ENCODE measurements at regions not wholly inside any gene's neighbourhood (a gene's known extent, or its start where the extent isn't known, plus 50 kb on each side); places are given as distances from the start of the nearest gene placed in this dataset.

- no peak for DNase-seq
Observed at GRCh38 chr5:3312299-3312698, 283.3 kb upstream of the IRX1 start.

- DNase-seq: no peak
Observed at GRCh38 chr5:3311433-3311832, 284.2 kb upstream of the IRX1 start.

- DNase-seq: no peak
Observed at GRCh38 chr5:3310541-3311261, 284.9 kb upstream of the IRX1 start.

GRCh38 chr5:3309538-3309937 is 286.1 kb upstream of the IRX1 start:
- no peak for DNase-seq

GRCh38 chr5:3307982-3308621 is 287.5 kb upstream of the IRX1 start:
- no peak for DNase-seq

GRCh38 chr5:3305432-3305831 is 290.2 kb upstream of the IRX1 start:
- no peak for DNase-seq

GRCh38 chr5:3304346-3304745 is 291.3 kb upstream of the IRX1 start:
- no peak for DNase-seq

GRCh38 chr5:3303777-3304176 is 291.9 kb upstream of the IRX1 start:
- no peak for DNase-seq

GRCh38 chr5:3302228-3302627 is 293.4 kb upstream of the IRX1 start:
- DNase-seq: no peak

GRCh38 chr5:3301306-3301705 is 294.3 kb upstream of the IRX1 start:
- DNase-seq: no peak

GRCh38 chr5:3300726-3301125 is 294.9 kb upstream of the IRX1 start:
- DNase-seq: no peak

- DNase-seq: no peak
Observed at GRCh38 chr5:3299441-3299840, 296.2 kb upstream of the IRX1 start.

GRCh38 chr5:3297853-3298252 is 297.8 kb upstream of the IRX1 start:
- no peak for DNase-seq

- DNase-seq: no peak
Observed at GRCh38 chr5:3288325-3288724, 307.3 kb upstream of the IRX1 start.

- DNase-seq: no peak
Observed at GRCh38 chr5:3287516-3287915, 308.1 kb upstream of the IRX1 start.

- no peak for DNase-seq
Observed at GRCh38 chr5:3285621-3286020, 310.0 kb upstream of the IRX1 start.

GRCh38 chr5:3284506-3284905 is 311.1 kb upstream of the IRX1 start:
- DNase-seq: no peak

GRCh38 chr5:3282841-3283240 is 312.8 kb upstream of the IRX1 start:
- no peak for DNase-seq

GRCh38 chr5:3281366-3281765 is 314.3 kb upstream of the IRX1 start:
- DNase-seq: no peak

GRCh38 chr5:3278643-3279042 is 317.0 kb upstream of the IRX1 start:
- DNase-seq: no peak

- DNase-seq: no peak
Observed at GRCh38 chr5:3277590-3278196, 317.9 kb upstream of the IRX1 start.

- no peak for DNase-seq
Observed at GRCh38 chr5:3276896-3277295, 318.7 kb upstream of the IRX1 start.

GRCh38 chr5:3269395-3270169 is 326.1 kb upstream of the IRX1 start:
- DNase-seq: no peak

All from activated CD4-positive, alpha-beta T cell treated with anti-CD3 and anti-CD28 coated beads for 4 hours (primary cell).